H1 (cell line): ENCODE measurements at regions not wholly inside any gene's neighbourhood (a gene's known extent, or its start where the extent isn't known, plus 50 kb on each side); places are given as distances from the start of the nearest gene placed in this dataset.

Experiments used
- CTCF ChIA-PET: fragments of 300-600 bp; sonication (Branson Sonifier 250); formaldehyde crosslinking; loops from one replicate; lab custom pipeline; 2021; ENCODE audit not compliant: partially characterized antibody; lab: Charles Lee
- POLR2A ChIA-PET: fragments of 300-600 bp; sonication (Branson Sonifier 250); formaldehyde crosslinking; loops from one replicate; lab custom pipeline; 2021; ENCODE audit warnings: inconsistent platforms; ENCODE audit not compliant: partially characterized antibody; lab: Charles Lee
- DNase-seq, 2 experiments: peaks; one replicate each; pipeline versions ENCODE4 v3.0.0 to v3.0.0-alpha.2; 2010 to 2022; ENCODE audit warnings: low spot score in 2 of 2, low read depth in 1 of 2, mixed read lengths in 1 of 2
- FAIRE-seq: peaks from 2 replicates; lab custom pipeline; 2011; peaks lifted over from hg19 to GRCh38; lab: Jason Lieb, UNC
- H2AFZ ChIP-seq: 2 replicates; pipeline ENCODE4 v1.8.1; 2012; ENCODE audit warnings: low read length, inconsistent platforms
- H2AK5ac ChIP-seq: 2 replicates; pipeline ENCODE4 v1.6.1; 2013; ENCODE audit warnings: low read depth, low read length
- H2BK120ac ChIP-seq: replicated peaks from 2 replicates; pipeline ENCODE3; 2013; ENCODE audit warnings: low read depth, low read length, inconsistent platforms
- H2BK12ac ChIP-seq: 2 replicates; pipeline ENCODE4 v1.6.1; 2013; ENCODE audit warnings: low read depth, low read length
- H2BK15ac ChIP-seq: 2 replicates; pipeline ENCODE4 v1.6.1; 2013; ENCODE audit warnings: low read length
- H2BK20ac ChIP-seq: 2 replicates; pipeline ENCODE4 v1.6.1; 2013; ENCODE audit warnings: low read length
- H2BK5ac ChIP-seq: 2 replicates; pipeline ENCODE4 v1.6.1; 2013; ENCODE audit warnings: low read depth, low read length
- H3K14ac ChIP-seq: 2 replicates; pipeline ENCODE4 v1.6.1; 2013; ENCODE audit warnings: inconsistent platforms; ENCODE audit not compliant: insufficient read length
- H3K18ac ChIP-seq: 2 replicates; pipeline ENCODE4 v1.6.1; 2013; ENCODE audit warnings: low read length; ENCODE audit errors: extremely low read depth
- H3K23ac ChIP-seq: 2 replicates; pipeline ENCODE4 v1.6.1; 2013; ENCODE audit warnings: inconsistent platforms; ENCODE audit not compliant: insufficient read length
- H3K23me2 ChIP-seq: 2 replicates; pipeline ENCODE4 v1.6.1; 2013; ENCODE audit warnings: low read depth, low read length
- H3K27ac ChIP-seq: 2 replicates; pipeline ENCODE4 v1.6.1; 2011; ENCODE audit warnings: low read depth, low read length, inconsistent platforms
- H3K27me3 ChIP-seq, 4 experiments: replicated peaks in 1 of 4; 1 replicate in 1 of 4; 2 replicates in 3 of 4; pipeline versions ENCODE4 v1.6.1 to v1.8.1; 2011 to 2013; ENCODE audit warnings: low read length in 3 of 4, mild to moderate bottlenecking in 3 of 4, inconsistent platforms in 2 of 4, mixed read lengths in 2 of 4, moderate library complexity in 1 of 4; ENCODE audit not compliant: control insufficient read depth in 3 of 4, insufficient read depth in 3 of 4; ENCODE audit errors: extremely low read depth in 1 of 4
- H3K36me3 ChIP-seq, 4 experiments: 2 replicates each; pipeline versions ENCODE4 v1.6.1 to v1.8.1; 2011 to 2013; ENCODE audit warnings: mild to moderate bottlenecking in 4 of 4, low read length in 3 of 4, moderate library complexity in 2 of 4, control low read depth in 1 of 4, inconsistent platforms in 1 of 4; ENCODE audit not compliant: insufficient read depth in 4 of 4, control insufficient read depth in 2 of 4
- H3K4ac ChIP-seq: replicated peaks from 2 replicates; pipeline ENCODE3; 2013; ENCODE audit warnings: low read length, low read depth, mixed read lengths, inconsistent platforms; ENCODE audit not compliant: insufficient read length
- H3K4me1 ChIP-seq, 4 experiments: replicated peaks in 1 of 4; 1 replicate in 1 of 4; 2 replicates in 3 of 4; pipeline versions ENCODE4 v1.6.1 to v1.8.1; 2011 to 2013; ENCODE audit warnings: low read length in 3 of 4, inconsistent platforms in 2 of 4, mixed read lengths in 1 of 4; ENCODE audit not compliant: insufficient read depth in 4 of 4, control insufficient read depth in 3 of 4
- H3K4me2 ChIP-seq, 2 experiments: 2 replicates each; pipeline versions ENCODE4 v1.6.1 to v1.8.1; 2011 to 2013; ENCODE audit warnings: low read depth in 2 of 2, low read length in 2 of 2, control low read depth in 1 of 2, inconsistent platforms in 1 of 2, mild to moderate bottlenecking in 1 of 2; ENCODE audit not compliant: insufficient read depth in 1 of 2
- H3K4me3 ChIP-seq, 4 experiments: fragments of 200-600, 300-600 bp in 1 of 4; sonication (generic), shearing (Covaris generic), sonication (Bioruptor Twin) in 1 of 4; 2 replicates each; pipeline versions ENCODE4 v1.5.1 to v1.8.1; 2011 to 2016; ENCODE audit warnings: low read length in 4 of 4, low read depth in 3 of 4, control low read depth in 2 of 4, inconsistent platforms in 2 of 4, mild to moderate bottlenecking in 2 of 4, mixed read lengths in 1 of 4, moderate library complexity in 1 of 4; ENCODE audit not compliant: insufficient read depth in 2 of 4; ENCODE audit errors: extremely low read depth in 1 of 4
- H3K56ac ChIP-seq: replicated peaks from 2 replicates; pipeline ENCODE3; 2013; ENCODE audit warnings: low read depth, mild to moderate bottlenecking, mixed read lengths, low read length, inconsistent platforms; ENCODE audit not compliant: insufficient read length
- H3K79me1 ChIP-seq: 2 replicates; pipeline ENCODE4 v1.6.1; 2013; ENCODE audit warnings: low read depth, low read length, control low read depth
- H3K79me2 ChIP-seq, 2 experiments: 2 replicates each; pipeline versions ENCODE4 v1.6.1 to v1.8.1; 2012 to 2013; ENCODE audit warnings: low read length in 2 of 2, mild to moderate bottlenecking in 2 of 2, inconsistent platforms in 1 of 2; ENCODE audit not compliant: insufficient read depth in 2 of 2, control insufficient read depth in 1 of 2
- H3K9ac ChIP-seq, 4 experiments: replicated peaks in 1 of 4; 1 replicate in 1 of 4; 2 replicates in 3 of 4; pipeline versions ENCODE4 v1.6.1 to v1.8.1; 2011 to 2013; ENCODE audit warnings: low read depth in 3 of 4, low read length in 3 of 4, control low read depth in 2 of 4, mild to moderate bottlenecking in 2 of 4, moderate library complexity in 2 of 4, inconsistent platforms in 1 of 4; ENCODE audit errors: extremely low read depth in 1 of 4
- H3K9me3 ChIP-seq, 2 experiments: 2 replicates each; pipeline versions ENCODE4 v1.6.1 to v1.8.1; 2012 to 2013; ENCODE audit warnings: mild to moderate bottlenecking in 2 of 2, moderate library complexity in 2 of 2, control low read depth in 1 of 2, inconsistent platforms in 1 of 2, low read depth in 1 of 2, low read length in 1 of 2, mixed read lengths in 1 of 2; ENCODE audit not compliant: insufficient read depth in 2 of 2
- H4K20me1 ChIP-seq, 2 experiments: replicated peaks in 1 of 2; 2 replicates each; pipeline versions ENCODE3 to v1.8.1; 2011 to 2013; ENCODE audit warnings: inconsistent platforms in 2 of 2, low read length in 2 of 2, mild to moderate bottlenecking in 1 of 2; ENCODE audit not compliant: insufficient read depth in 2 of 2, control insufficient read depth in 1 of 2
- H4K5ac ChIP-seq: 2 replicates; pipeline ENCODE4 v1.6.1; 2013; ENCODE audit warnings: low read length, low read depth, mixed read lengths, inconsistent platforms; ENCODE audit not compliant: insufficient read length
- H4K8ac ChIP-seq: 2 replicates; pipeline ENCODE4 v1.8.0; 2013; ENCODE audit warnings: mild to moderate bottlenecking, moderate library complexity, low read length, inconsistent platforms; ENCODE audit not compliant: insufficient read depth; ENCODE audit errors: extremely low read depth
- H4K91ac ChIP-seq: replicated peaks from 2 replicates; pipeline ENCODE3; 2013; ENCODE audit warnings: low read length, mixed read lengths, inconsistent platforms; ENCODE audit not compliant: insufficient read length
- CEBPB ChIP-seq: IDR thresholded peaks from 2 replicates; pipeline ENCODE4 v1.6.1; 2012; ENCODE audit warnings: low read depth, low read length
- NANOG ChIP-seq: IDR thresholded peaks from 2 replicates; pipeline ENCODE4 v1.6.1; 2011; ENCODE audit warnings: low read length, low read depth, mild to moderate bottlenecking, inconsistent platforms; ENCODE audit not compliant: insufficient read depth, poor library complexity, severe bottlenecking
- PHF8 ChIP-seq: fragments of 200-600 bp; sonication (generic); conservative IDR thresholded peaks from 2 replicates; pipeline ENCODE4 v1.7.1; 2012; ENCODE audit warnings: low read depth, mild to moderate bottlenecking, inconsistent platforms, low read length, moderate library complexity
- RXRA ChIP-seq: IDR thresholded peaks from 2 replicates; pipeline ENCODE4 v1.6.1; 2011; ENCODE audit warnings: low read depth, mild to moderate bottlenecking, low read length, moderate library complexity; ENCODE audit not compliant: insufficient read depth
- SIRT6 ChIP-seq: IDR thresholded peaks from one replicate; pipeline ENCODE4 v1.7.1; 2012; ENCODE audit warnings: low read length, inconsistent platforms
- SP2 ChIP-seq: IDR thresholded peaks from 2 replicates; pipeline ENCODE4 v1.6.1; 2012; ENCODE audit warnings: mild to moderate bottlenecking, low read length, inconsistent platforms
- ZNF274 ChIP-seq: IDR thresholded peaks from 2 replicates; pipeline ENCODE4 v1.7.0; 2012; ENCODE audit warnings: low read length, borderline replicate concordance; ENCODE audit errors: extremely low read depth
- WGBS, 2 experiments: shearing (Covaris generic) in 1 of 2; methylation state at CpG; one replicate each; pipeline versions ENCODE4 v1.1.6 to v1.1.7; 2013 to 2015; ENCODE audit warnings: low lambda C conversion rate in 2 of 2, mixed read lengths in 2 of 2, inconsistent platforms in 1 of 2, low coverage in 1 of 2, missing lambda C conversion rate in 1 of 2; ENCODE audit not compliant: insufficient replicate concordance in 2 of 2, insufficient coverage in 1 of 2, insufficient read length in 1 of 2; ENCODE audit errors: extremely low coverage in 1 of 2, missing lambda C conversion rate in 1 of 2; 5-methylcytosine and 5-hydroxymethylcytosine counted together

DNA sequence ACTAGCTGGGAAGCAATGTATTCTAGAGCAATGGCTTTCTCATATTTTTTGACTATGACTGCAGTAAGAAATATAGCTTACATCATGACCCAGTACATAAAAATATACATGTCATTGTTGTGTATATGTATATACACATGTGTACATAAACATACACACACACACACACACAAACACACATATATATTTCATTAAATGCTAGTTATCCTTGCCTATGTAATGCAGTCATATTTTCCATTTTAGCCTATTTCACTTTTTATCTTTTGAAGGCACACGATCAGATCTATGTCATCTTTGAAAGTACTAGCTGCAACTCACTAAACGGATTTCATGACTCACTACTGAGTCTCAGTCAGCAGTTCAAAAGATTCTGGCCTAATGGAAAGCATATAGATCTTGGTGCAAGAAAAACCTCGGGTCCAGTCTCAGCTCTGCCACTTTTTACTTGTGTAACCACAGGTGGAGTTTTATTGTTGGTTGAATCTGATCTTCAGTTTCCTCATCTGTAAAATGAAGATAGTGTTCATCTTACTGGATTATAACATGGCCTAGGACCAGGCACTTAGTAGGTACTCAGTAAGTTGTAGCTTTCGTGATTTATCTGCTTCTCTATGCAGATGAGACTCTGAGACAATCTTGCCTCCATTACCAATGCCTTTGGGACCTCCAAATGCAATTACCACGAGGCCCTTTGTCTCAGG lies 325.6 kb downstream of the RRAGC start:
- 82% methylated on average over 5 of the region's 5 CpGs; no CpG with 5 or more reads in 1 of the 2 experiments for WGBS, 2 experiments
- no peaks in the 10 kb centered on the region; a peak in 1 of 4 replicates for H3K9me3 ChIP-seq
- H2AFZ ChIP-seq: no peak overlapping the region
- H3K18ac ChIP-seq: no peak overlapping the region
- no peak overlapping the region for H3K23ac ChIP-seq
- H2BK15ac ChIP-seq: no peak overlapping the region
- no peak overlapping the region for H3K56ac ChIP-seq
- ChIA-PET CTCF (interaction anchor here (0.5 to 2.7 kb wide), 8 partner anchors 12 to 445 kb away, joined by 3 to 11 read pairs (median 4); no protein-coding TSS in a partner anchor), POLR2A (no interaction called here)
- no peak overlapping the region for H4K5ac ChIP-seq
- no peak overlapping the region for H2BK12ac ChIP-seq
- H2BK20ac ChIP-seq: no peak overlapping the region
- no peak overlapping the region for H2BK120ac ChIP-seq
- peaks cover 0 to 1% of the 10 kb centered on the region in 2 experiments for H4K20me1 ChIP-seq
- no peak overlapping the region for H3K4ac ChIP-seq
- TF ChIP-seq ZNF274 (no peak), PHF8 (no peak), NANOG (no peak), SP2 (no peak), RXRA (no peak), SIRT6 (no peak), CEBPB (no peak)
- no peak overlapping the region for H3K27ac ChIP-seq
- no peak for FAIRE-seq
- H3K9ac ChIP-seq: no peak overlapping the region
- H3K14ac ChIP-seq: no peak overlapping the region
- DNase-seq: no peak
- H4K8ac ChIP-seq: no peak overlapping the region
- H3K27me3 ChIP-seq: no peaks in the 10 kb centered on the region
- no peaks in the 10 kb centered on the region for H3K23me2 ChIP-seq
- H3K79me1 ChIP-seq: no peaks in the 10 kb centered on the region
- no peak overlapping the region for H3K4me2 ChIP-seq
- H3K4me1 ChIP-seq: no peaks in the 10 kb centered on the region
- H3K36me3 ChIP-seq: no peaks in the 10 kb centered on the region
- H2AK5ac ChIP-seq: no peak overlapping the region
- H2BK5ac ChIP-seq: no peak overlapping the region
- H3K79me2 ChIP-seq: no peaks in the 10 kb centered on the region
- H4K91ac ChIP-seq: no peak overlapping the region
- H3K4me3 ChIP-seq: no peak overlapping the region
